Spleen (tissue), 11 donors: ENCODE measurements at regions not wholly inside any gene's neighbourhood (a gene's known extent, or its start where the extent isn't known, plus 50 kb on each side); places are given as distances from the start of the nearest gene placed in this dataset.

Experiments
- DNase-seq: peaks from one replicate; pipeline ENCODE4 v3.0.0-alpha.2; 2020
- H3K27ac ChIP-seq, 8 donors: fragments of 200-600 bp; sonication (generic) in 7 of 8; 1 replicate in 4 of 8; 2 replicates in 4 of 8; pipeline versions ENCODE4 v1.5.0 to v1.8.0; 2016 to 2021; ENCODE audit warnings: inconsistent platforms in 4 of 8, mild to moderate bottlenecking in 4 of 8, moderate library complexity in 1 of 8
- H3K27me3 ChIP-seq, 7 donors: fragments of 200-600 bp; sonication (generic) in 6 of 7; replicated peaks in 1 of 7; 1 replicate in 4 of 7; 2 replicates in 3 of 7; pipeline versions ENCODE4 v1.5.0 to v1.8.0; 2016 to 2021; ENCODE audit warnings: inconsistent platforms in 3 of 7, mild to moderate bottlenecking in 1 of 7
- H3K36me3 ChIP-seq, 6 donors: fragments of 200-600 bp; sonication (generic) in 5 of 6; 1 replicate in 4 of 6; 2 replicates in 2 of 6; pipeline versions ENCODE4 v1.5.0 to v1.8.0; 2016 to 2021; ENCODE audit warnings: inconsistent platforms in 2 of 6
- H3K4me1 ChIP-seq, 6 donors: fragments of 200-600 bp; sonication (generic) in 5 of 6; 1 replicate in 3 of 6; 2 replicates in 3 of 6; pipeline versions ENCODE4 v1.5.0 to v1.8.0; 2016 to 2021; ENCODE audit warnings: inconsistent platforms in 3 of 6
- H3K4me3 ChIP-seq, 8 donors: fragments of 200-600 bp; sonication (generic) in 7 of 8; 1 replicate in 4 of 8; 2 replicates in 4 of 8; pipeline versions ENCODE4 v1.5.0 to v1.8.0; 2016 to 2021; ENCODE audit warnings: inconsistent platforms in 4 of 8, mild to moderate bottlenecking in 4 of 8, moderate library complexity in 2 of 8
- H3K9me3 ChIP-seq, 8 donors: fragments of 200-600 bp; sonication (generic) in 7 of 8; 1 replicate in 4 of 8; 2 replicates in 4 of 8; pipeline versions ENCODE4 v1.5.0 to v1.8.0; 2016 to 2021; ENCODE audit warnings: inconsistent platforms in 4 of 8
- CTCF ChIP-seq, 11 experiments: fragments of 200-600 bp in 7 of 11; fragments of 450-650 bp in 4 of 11; sonication (generic) in 4 of 11; IDR thresholded peaks in 8 of 11; conservative IDR thresholded peaks in 3 of 11; 1 replicate in 7 of 11; 2 replicates in 4 of 11; pipeline versions ENCODE4 v1.4.0 to v1.8.0; 2016 to 2021; ENCODE audit warnings: antibody characterized with exemption in 11 of 11, inconsistent platforms in 4 of 11, mild to moderate bottlenecking in 1 of 11
- POLR2A ChIP-seq, 3 donors: fragments of 450-650 bp; IDR thresholded peaks; one replicate each; pipeline ENCODE4 v1.5.1; 2017; ENCODE audit warnings: antibody characterized with exemption in 3 of 3, mild to moderate bottlenecking in 1 of 3
- POLR2AphosphoS5 ChIP-seq, 3 donors: sonication (generic); formaldehyde crosslinking; IDR thresholded peaks; one replicate each; pipeline ENCODE4 v1.5.1; 2017; ENCODE audit warnings: antibody characterized with exemption in 3 of 3
- WGBS, 5 donors: extraction: QIAGEN DNeasy Blood & Tissue Kit in 3 of 5; methylation state at CpG; one replicate each; pipeline versions ENCODE4 v1.1.5 to v1.1.7; 2013 to 2018; 5-methylcytosine and 5-hydroxymethylcytosine counted together
- intact Hi-C: fragments of 100-400 bp; cut with DNase I; formaldehyde crosslinking; loops from one replicate; pipeline ENCODE4 v1.15.0; 2023; ENCODE audit warnings: low total_unique reads
- donor health status: healthy with polysubstance abuse.
- donor health status: DM: no; HTN: no; CAD: no; lungs with moderate emphysema.
- donor health status: DM: no; HTN: no; CAD: no.
- donor health status: Bipolar disorder and iron deficiency.
- donor health status: healthy.
- donor health status: DM: no; HTN: no; CAD: no.
- donor health status: DM: yes; HTN: yes; CAD: no.

GRCh38 chr6:170080169-170080827 is 210.6 kb downstream of the DLL1 start:
- no peaks in the 10 kb centered on the region for H3K9me3 ChIP-seq
- DNase-seq: peak; percentile 70
- H3K27ac ChIP-seq: no peak overlapping the region
- H3K4me3 ChIP-seq: no peak overlapping the region
- H3K4me1 ChIP-seq: no peaks in the 10 kb centered on the region
- WGBS, 5 donors: 82 to 88% (median 83%) methylated on average over 23 to 24 of the region's 24 CpGs
- no peak for TF ChIP-seq CTCF (IDR thresholded peaks at IDR 0.05 in 8 of 11, conservative IDR thresholded peaks at IDR 0.05 in 3 of 11)
- TF ChIP-seq POLR2A (IDR thresholded peaks at IDR 0.05): no peak
- TF ChIP-seq POLR2AphosphoS5 (IDR thresholded peaks at IDR 0.05): no peak
- H3K36me3 ChIP-seq: no peaks in the 10 kb centered on the region
- peaks cover 0 to 15% (median 0%) of the 10 kb centered on the region in 7 donors for H3K27me3 ChIP-seq
- intact Hi-C loops: no loop called here

- 87 to 91% (median 89%) methylated on average over 19 to 21 of the region's 21 CpGs for WGBS, 5 donors
- peaks cover 0 to 18% (median 0%) of the 10 kb centered on the region in 7 donors for H3K27me3 ChIP-seq
- no peak overlapping the region for H3K4me3 ChIP-seq
- no peaks in the 10 kb centered on the region for H3K4me1 ChIP-seq
- intact Hi-C loops: no loop called here
- no peaks in the 10 kb centered on the region for H3K9me3 ChIP-seq
- DNase-seq: peak; percentile 65
- H3K27ac ChIP-seq: peak overlapping the region in 4 of 8 donors; percentile 32 to 62 (median 52)
- TF ChIP-seq CTCF (IDR thresholded peaks at IDR 0.05 in 8 of 11, conservative IDR thresholded peaks at IDR 0.05 in 3 of 11): no peak
- no peak for TF ChIP-seq POLR2AphosphoS5 (IDR thresholded peaks at IDR 0.05)
- no peak for TF ChIP-seq POLR2A (IDR thresholded peaks at IDR 0.05)
- no peaks in the 10 kb centered on the region for H3K36me3 ChIP-seq
These were observed 214.3 kb downstream of the DLL1 start for GRCh38 chr6:170076466-170077165.

DNA sequence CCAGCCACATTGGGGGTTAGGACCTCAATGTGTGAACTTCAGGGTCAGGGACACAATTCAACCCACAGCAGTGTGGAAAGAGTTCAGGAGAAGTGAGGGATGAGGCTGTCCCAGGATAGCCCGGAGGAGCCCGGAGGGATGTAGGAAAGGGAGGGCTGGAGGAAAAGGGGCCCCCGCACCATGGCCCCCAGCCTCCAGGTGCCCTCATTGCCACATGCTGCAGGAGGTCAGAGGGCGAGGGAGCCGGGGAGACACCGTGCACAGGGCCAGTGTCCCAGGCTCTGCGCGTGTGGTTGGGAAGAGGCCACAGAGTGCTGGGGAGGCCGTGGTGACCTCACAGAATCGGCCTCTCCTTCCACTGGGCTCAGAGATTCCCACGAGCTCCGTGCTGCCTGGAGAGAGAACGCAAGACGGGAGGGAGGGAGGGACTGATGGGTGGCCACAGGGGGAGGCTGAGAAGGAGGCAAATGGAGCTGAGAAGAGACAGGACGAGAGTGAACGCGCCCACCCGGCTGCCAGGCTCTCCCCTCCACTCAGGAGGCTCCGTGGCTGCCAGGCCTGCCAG is 215.1 kb downstream of the DLL1 start:
- peaks cover 0 to 5% (median 0%) of the 10 kb centered on the region in 8 donors for H3K9me3 ChIP-seq
- TF ChIP-seq CTCF (IDR thresholded peaks at IDR 0.05 in 8 of 11, conservative IDR thresholded peaks at IDR 0.05 in 3 of 11) (no peak), POLR2AphosphoS5 (IDR thresholded peaks at IDR 0.05) (peak; percentile 7 to 70 (median 41)), POLR2A (IDR thresholded peaks at IDR 0.05) (no peak)
- H3K4me1 ChIP-seq: no peaks in the 10 kb centered on the region
- no peak overlapping the region for H3K4me3 ChIP-seq
- peak overlapping the region in 5 of 8 donors; percentile 32 to 62 (median 42) for H3K27ac ChIP-seq
- no peaks in the 10 kb centered on the region for H3K36me3 ChIP-seq
- intact Hi-C loops: no loop called here
- H3K27me3 ChIP-seq: peaks cover 0 to 10% (median 0%) of the 10 kb centered on the region in 7 donors
- peak; percentile 67 for DNase-seq
- WGBS, 5 donors: 71 to 78% (median 73%) methylated on average over 19 of the region's 19 CpGs

DNA sequence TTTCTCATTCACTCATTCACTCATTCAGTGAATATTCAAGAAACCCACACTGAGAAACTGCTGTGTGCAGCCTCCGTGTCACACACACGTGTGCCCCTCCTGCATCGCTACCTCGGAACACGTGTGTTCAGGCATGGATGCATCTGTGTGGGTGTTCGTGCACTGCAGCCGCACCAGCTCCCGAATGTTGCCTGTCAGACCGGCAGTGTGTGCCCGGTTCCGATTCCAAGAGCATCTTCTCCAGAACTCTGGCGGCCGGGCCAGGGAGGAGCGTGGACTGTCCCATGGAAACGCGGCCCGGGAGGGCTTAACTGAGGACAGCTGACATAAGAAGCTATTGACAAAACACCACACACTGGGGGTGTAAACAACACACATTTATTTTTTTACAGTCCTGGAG is 216.0 kb downstream of the DLL1 start:
- 90 to 96% (median 95%) methylated on average over 17 of the region's 17 CpGs for WGBS, 5 donors
- peak; percentile 63 for DNase-seq
- no peak for TF ChIP-seq POLR2AphosphoS5 (IDR thresholded peaks at IDR 0.05)
- TF ChIP-seq POLR2A (IDR thresholded peaks at IDR 0.05): no peak
- no peak for TF ChIP-seq CTCF (IDR thresholded peaks at IDR 0.05 in 8 of 11, conservative IDR thresholded peaks at IDR 0.05 in 3 of 11)
- no peak overlapping the region for H3K4me3 ChIP-seq
- H3K4me1 ChIP-seq: no peaks in the 10 kb centered on the region
- no peaks in the 10 kb centered on the region for H3K36me3 ChIP-seq
- H3K27ac ChIP-seq: peak overlapping the region in 2 of 8 donors; percentile 32 to 61
- peaks cover 0 to 10% (median 4%) of the 10 kb centered on the region in 8 donors for H3K9me3 ChIP-seq
- H3K27me3 ChIP-seq: peaks cover 0 to 7% (median 0%) of the 10 kb centered on the region in 7 donors
- intact Hi-C loops: no loop called here
